B cell (primary cell): ENCODE measurements at regions not wholly inside any gene's neighbourhood (a gene's known extent, or its start where the extent isn't known, plus 50 kb on each side); places are given as distances from the start of the nearest gene placed in this dataset.

ENCODE experiments used
- ATAC-seq: fragments of 200-7000 bp; cut with Tn5 transposase; one replicate; pipeline ENCODE4 v1.10.0; 2021; ENCODE audit warnings: low read depth, mild to moderate bottlenecking, moderate number of reproducible peaks, moderate library complexity
- CTCF ChIA-PET: fragments of 350-600 bp; sonication (Branson Sonifier 250); formaldehyde crosslinking; loops from one replicate; lab custom pipeline; 2021; ENCODE audit warnings: antibody characterized with exemption, inconsistent platforms; lab: Charles Lee
- POLR2A ChIA-PET: fragments of 350-600 bp; sonication (Branson Sonifier 250); formaldehyde crosslinking; loops from one replicate; lab custom pipeline; 2021; ENCODE audit warnings: antibody characterized with exemption; lab: Charles Lee
- DNase-seq: peaks from one replicate; pipeline ENCODE4 v3.0.0; 2013
- H2AFZ ChIP-seq: 2 replicates; pipeline ENCODE4 v1.6.1; 2012; ENCODE audit warnings: mild to moderate bottlenecking, low read depth, low read length; ENCODE audit not compliant: insufficient read depth, poor library complexity, severe bottlenecking
- H3K27ac ChIP-seq, 2 donors: 1 replicate in 1 of 2; 2 replicates in 1 of 2; pipeline ENCODE4 v1.5.1; 2012 to 2013; ENCODE audit warnings: low read length in 2 of 2, mild to moderate bottlenecking in 2 of 2, moderate library complexity in 1 of 2
- H3K27me3 ChIP-seq, 4 experiments: fragments of 200-600 bp in 1 of 4; sonication (generic) in 1 of 4; replicated peaks in 1 of 4; 1 replicate in 2 of 4; 2 replicates in 2 of 4; pipeline versions ENCODE4 v1.6.1 to v1.7.0; 2013 to 2016; ENCODE audit warnings: low read length in 3 of 4, mild to moderate bottlenecking in 2 of 4, mixed read lengths in 1 of 4, moderate library complexity in 1 of 4; ENCODE audit not compliant: insufficient read depth in 4 of 4, control insufficient read depth in 3 of 4; ENCODE audit errors: control extremely low read depth in 1 of 4
- H3K36me3 ChIP-seq, 2 experiments: replicated peaks in 1 of 2; 1 replicate in 1 of 2; 2 replicates in 1 of 2; pipeline versions ENCODE4 v1.6.1 to v1.7.1; 2013; ENCODE audit warnings: low read length in 1 of 2; ENCODE audit not compliant: insufficient read depth in 2 of 2, control insufficient read depth in 1 of 2; ENCODE audit errors: control extremely low read depth in 1 of 2, extremely low read depth in 1 of 2
- H3K4me1 ChIP-seq, 2 donors: fragments of 200-600 bp in 1 of 2; sonication (generic) in 1 of 2; 1 replicate in 1 of 2; 2 replicates in 1 of 2; pipeline versions ENCODE4 v1.5.1 to v1.6.1; 2013 to 2017; ENCODE audit warnings: low read length in 2 of 2; ENCODE audit not compliant: control insufficient read depth in 2 of 2, insufficient read depth in 2 of 2
- H3K4me2 ChIP-seq: replicated peaks from 2 replicates; pipeline ENCODE3; 2012; ENCODE audit warnings: mild to moderate bottlenecking, low read depth, low read length; ENCODE audit not compliant: poor library complexity, severe bottlenecking
- H3K4me3 ChIP-seq, 5 experiments: fragments of 200-600 bp in 1 of 5; sonication (generic) in 1 of 5; 1 replicate in 3 of 5; 2 replicates in 2 of 5; pipeline versions ENCODE4 v1.5.1 to v1.7.0; 2011 to 2016; ENCODE audit warnings: low read length in 4 of 5, mild to moderate bottlenecking in 4 of 5, low read depth in 2 of 5, control low read depth in 1 of 5, moderate library complexity in 1 of 5; ENCODE audit not compliant: insufficient read depth in 1 of 5; ENCODE audit errors: control extremely low read depth in 1 of 5, extremely low read depth in 1 of 5
- H3K79me2 ChIP-seq: fragments of 200-600 bp; sonication (generic); one replicate; pipeline ENCODE4 v1.6.0; 2016; ENCODE audit warnings: low read length; ENCODE audit not compliant: control insufficient read depth, insufficient read depth
- H3K9ac ChIP-seq: fragments of 200-600 bp; sonication (generic); 2 replicates; pipeline ENCODE4 v1.6.1; 2017; ENCODE audit warnings: mild to moderate bottlenecking, low read length, moderate library complexity
- H3K9me3 ChIP-seq, 3 donors: one replicate each; pipeline versions ENCODE4 v1.6.1 to v1.7.1; 2013; ENCODE audit warnings: low read length in 2 of 3; ENCODE audit not compliant: control insufficient read depth in 2 of 3, insufficient read depth in 1 of 3; ENCODE audit errors: control extremely low read depth in 1 of 3
- H4K20me1 ChIP-seq: 2 replicates; pipeline ENCODE4 v1.6.0; 2012; ENCODE audit warnings: mild to moderate bottlenecking, low read length; ENCODE audit not compliant: insufficient read depth, control insufficient read depth, poor library complexity, severe bottlenecking
- H3K27ac Mint-ChIP-seq: one replicate; pipeline ENCODE4 v1.8.0; 2021; ENCODE audit warnings: mixed read lengths
- H3K27me3 Mint-ChIP-seq: one replicate; pipeline ENCODE4 v1.8.0; 2021; ENCODE audit warnings: mixed read lengths
- H3K4me1 Mint-ChIP-seq: one replicate; pipeline ENCODE4 v1.8.0; 2021; ENCODE audit warnings: mixed read lengths
- H3K4me3 Mint-ChIP-seq: one replicate; pipeline ENCODE4 v1.8.0; 2021; ENCODE audit warnings: mixed read lengths
- H3K9me3 Mint-ChIP-seq: one replicate; pipeline ENCODE4 v1.8.0; 2022; ENCODE audit warnings: mixed read lengths; ENCODE audit not compliant: insufficient read depth
- EZH2 ChIP-seq: IDR thresholded peaks from 2 replicates; pipeline ENCODE4 v1.6.1; 2012; ENCODE audit warnings: borderline replicate concordance, low read depth, mild to moderate bottlenecking, moderate library complexity, low read length; ENCODE audit not compliant: insufficient read depth, poor library complexity, severe bottlenecking
- WGBS: methylation state at CpG from one replicate; pipeline ENCODE4 v1.1.5; 2013; ENCODE audit warnings: missing lambda C conversion rate; ENCODE audit not compliant: insufficient coverage; 5-methylcytosine and 5-hydroxymethylcytosine counted together
- intact Hi-C: fragments of 100-400 bp; cut with micrococcal nuclease; formaldehyde crosslinking; loops from one replicate; pipeline ENCODE4 v1.10.0; 2022
- TF ChIP-seq, protein P1 (sequence below): fragments of 200-600 bp; IDR thresholded peaks from one replicate; pipeline ENCODE4 v1.8.0; 2022; ENCODE audit warnings: antibody characterized with exemption, mild to moderate bottlenecking

DNA sequence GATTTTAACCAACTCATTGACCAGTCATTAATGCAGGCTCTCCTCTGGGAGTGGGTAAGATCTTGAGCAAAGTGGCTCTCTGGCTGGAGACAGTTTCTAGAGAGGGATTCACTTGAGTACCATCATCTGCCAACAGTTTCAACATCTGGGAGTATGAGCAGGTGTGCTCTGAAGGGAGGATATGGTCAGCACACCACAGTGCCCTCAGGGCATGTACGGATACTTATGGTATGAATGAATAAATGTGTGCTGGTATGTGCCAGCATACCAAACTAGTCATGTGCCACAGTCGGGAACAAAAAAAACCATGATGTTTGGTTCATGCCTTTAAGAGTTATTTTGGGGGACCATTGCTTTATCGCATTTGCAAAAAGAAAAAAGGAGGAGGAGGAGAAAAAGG is 1197.5 kb upstream of the TENM4 start:
- no peaks in the 10 kb centered on the region for H3K36me3 ChIP-seq
- ChIA-PET POLR2A (no interaction called here), CTCF (no interaction called here)
- no peak for TF ChIP-seq EZH2
- TF ChIP-seq, protein P1, sequence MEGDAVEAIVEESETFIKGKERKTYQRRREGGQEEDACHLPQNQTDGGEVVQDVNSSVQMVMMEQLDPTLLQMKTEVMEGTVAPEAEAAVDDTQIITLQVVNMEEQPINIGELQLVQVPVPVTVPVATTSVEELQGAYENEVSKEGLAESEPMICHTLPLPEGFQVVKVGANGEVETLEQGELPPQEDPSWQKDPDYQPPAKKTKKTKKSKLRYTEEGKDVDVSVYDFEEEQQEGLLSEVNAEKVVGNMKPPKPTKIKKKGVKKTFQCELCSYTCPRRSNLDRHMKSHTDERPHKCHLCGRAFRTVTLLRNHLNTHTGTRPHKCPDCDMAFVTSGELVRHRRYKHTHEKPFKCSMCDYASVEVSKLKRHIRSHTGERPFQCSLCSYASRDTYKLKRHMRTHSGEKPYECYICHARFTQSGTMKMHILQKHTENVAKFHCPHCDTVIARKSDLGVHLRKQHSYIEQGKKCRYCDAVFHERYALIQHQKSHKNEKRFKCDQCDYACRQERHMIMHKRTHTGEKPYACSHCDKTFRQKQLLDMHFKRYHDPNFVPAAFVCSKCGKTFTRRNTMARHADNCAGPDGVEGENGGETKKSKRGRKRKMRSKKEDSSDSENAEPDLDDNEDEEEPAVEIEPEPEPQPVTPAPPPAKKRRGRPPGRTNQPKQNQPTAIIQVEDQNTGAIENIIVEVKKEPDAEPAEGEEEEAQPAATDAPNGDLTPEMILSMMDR = no peak
- no peak overlapping the region for H2AFZ ChIP-seq
- 100% methylated on average over 2 of the region's 3 CpGs for WGBS
- Mint-ChIP-seq H3K27me3 (no peaks in the 10 kb centered on the region), H3K4me3 (no peak overlapping the region), H3K9me3 (peaks cover 2% of the 10 kb centered on the region), H3K4me1 (no peaks in the 10 kb centered on the region), H3K27ac (no peak overlapping the region)
- intact Hi-C loops = no loop called here
- H3K27me3 ChIP-seq = no peaks in the 10 kb centered on the region
- H3K79me2 ChIP-seq = no peaks in the 10 kb centered on the region
- no peaks in the 10 kb centered on the region for H3K4me1 ChIP-seq
- H3K4me3 ChIP-seq = no peak overlapping the region
- no peaks in the 10 kb centered on the region for H4K20me1 ChIP-seq
- no peak overlapping the region for H3K9ac ChIP-seq
- no peak overlapping the region for H3K4me2 ChIP-seq
- peaks cover 0 to 11% (median 0%) of the 10 kb centered on the region in 3 donors for H3K9me3 ChIP-seq
- DNase-seq (no peak), ATAC-seq (no peak)
- H3K27ac ChIP-seq = no peak overlapping the region

DNA sequence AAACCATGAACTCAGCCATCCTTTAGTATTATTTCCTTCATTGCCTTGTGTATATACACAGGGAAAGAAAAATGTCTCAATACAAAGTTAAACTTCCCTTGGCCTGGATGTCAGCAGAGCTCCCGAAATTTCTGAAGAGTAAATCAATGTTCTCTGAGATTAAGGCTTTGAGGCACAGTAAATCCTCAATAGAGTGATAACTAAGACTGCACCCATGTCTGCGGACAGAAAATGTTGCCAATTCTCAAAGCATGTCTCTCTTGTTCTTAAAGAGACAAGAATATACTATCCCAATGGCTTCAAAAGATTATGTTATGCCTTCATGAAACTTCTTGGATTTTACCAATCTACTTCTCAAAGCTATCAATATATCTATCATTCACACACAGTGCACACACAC is 1196.7 kb upstream of the TENM4 start:
- H3K4me2 ChIP-seq = no peak overlapping the region
- no peak overlapping the region for H3K4me3 Mint-ChIP-seq
- no peak overlapping the region for H3K27ac Mint-ChIP-seq
- H3K9me3 ChIP-seq = peaks cover 0 to 11% (median 0%) of the 10 kb centered on the region in 3 donors
- no peak for ATAC-seq
- H3K4me1 Mint-ChIP-seq = no peaks in the 10 kb centered on the region
- no CpG with 5 or more reads among the region's 2 CpGs for WGBS
- no peak overlapping the region for H3K4me3 ChIP-seq
- no peaks in the 10 kb centered on the region for H3K36me3 ChIP-seq
- DNase-seq = no peak
- no peak overlapping the region for H3K27ac ChIP-seq
- intact Hi-C loops = no loop called here
- peaks cover 3% of the 10 kb centered on the region for H3K9me3 Mint-ChIP-seq
- no peak overlapping the region for H3K9ac ChIP-seq
- no peak overlapping the region for H2AFZ ChIP-seq
- H3K4me1 ChIP-seq = no peaks in the 10 kb centered on the region
- no peaks in the 10 kb centered on the region for H4K20me1 ChIP-seq
- no peaks in the 10 kb centered on the region for H3K79me2 ChIP-seq
- no peaks in the 10 kb centered on the region for H3K27me3 ChIP-seq
- POLR2A ChIA-PET = no interaction called here
- CTCF ChIA-PET = no interaction called here
- H3K27me3 Mint-ChIP-seq = no peaks in the 10 kb centered on the region
- no peak for TF ChIP-seq EZH2
- TF ChIP-seq, protein P1 = no peak
